ENCODE measurements at regions not wholly inside any gene's neighbourhood (a gene's known extent, or its start where the extent isn't known, plus 50 kb on each side); places are given as distances from the start of the nearest gene placed in this dataset.

DNA sequence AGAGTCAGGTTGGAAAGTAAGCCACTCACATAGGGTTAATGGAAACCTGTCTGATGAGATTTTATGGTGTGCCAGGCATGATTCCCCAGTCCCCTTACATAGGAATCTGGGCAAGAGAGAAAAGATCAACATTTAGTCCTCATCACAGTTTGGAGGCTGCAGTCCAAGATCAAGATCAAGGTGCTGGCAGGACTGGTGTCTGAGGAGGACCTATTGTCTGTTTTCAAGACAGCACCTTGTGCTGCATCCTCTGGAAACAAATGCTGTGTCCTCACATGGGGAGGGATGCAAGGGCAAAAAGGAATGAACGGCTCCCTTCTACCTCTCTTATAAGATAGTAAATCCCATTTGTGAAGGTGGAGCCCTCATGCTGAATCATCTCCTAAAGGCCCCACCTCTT, 244.8 kb upstream of the GALNT17 start (continued):
- TF ChIP-seq, protein P1, sequence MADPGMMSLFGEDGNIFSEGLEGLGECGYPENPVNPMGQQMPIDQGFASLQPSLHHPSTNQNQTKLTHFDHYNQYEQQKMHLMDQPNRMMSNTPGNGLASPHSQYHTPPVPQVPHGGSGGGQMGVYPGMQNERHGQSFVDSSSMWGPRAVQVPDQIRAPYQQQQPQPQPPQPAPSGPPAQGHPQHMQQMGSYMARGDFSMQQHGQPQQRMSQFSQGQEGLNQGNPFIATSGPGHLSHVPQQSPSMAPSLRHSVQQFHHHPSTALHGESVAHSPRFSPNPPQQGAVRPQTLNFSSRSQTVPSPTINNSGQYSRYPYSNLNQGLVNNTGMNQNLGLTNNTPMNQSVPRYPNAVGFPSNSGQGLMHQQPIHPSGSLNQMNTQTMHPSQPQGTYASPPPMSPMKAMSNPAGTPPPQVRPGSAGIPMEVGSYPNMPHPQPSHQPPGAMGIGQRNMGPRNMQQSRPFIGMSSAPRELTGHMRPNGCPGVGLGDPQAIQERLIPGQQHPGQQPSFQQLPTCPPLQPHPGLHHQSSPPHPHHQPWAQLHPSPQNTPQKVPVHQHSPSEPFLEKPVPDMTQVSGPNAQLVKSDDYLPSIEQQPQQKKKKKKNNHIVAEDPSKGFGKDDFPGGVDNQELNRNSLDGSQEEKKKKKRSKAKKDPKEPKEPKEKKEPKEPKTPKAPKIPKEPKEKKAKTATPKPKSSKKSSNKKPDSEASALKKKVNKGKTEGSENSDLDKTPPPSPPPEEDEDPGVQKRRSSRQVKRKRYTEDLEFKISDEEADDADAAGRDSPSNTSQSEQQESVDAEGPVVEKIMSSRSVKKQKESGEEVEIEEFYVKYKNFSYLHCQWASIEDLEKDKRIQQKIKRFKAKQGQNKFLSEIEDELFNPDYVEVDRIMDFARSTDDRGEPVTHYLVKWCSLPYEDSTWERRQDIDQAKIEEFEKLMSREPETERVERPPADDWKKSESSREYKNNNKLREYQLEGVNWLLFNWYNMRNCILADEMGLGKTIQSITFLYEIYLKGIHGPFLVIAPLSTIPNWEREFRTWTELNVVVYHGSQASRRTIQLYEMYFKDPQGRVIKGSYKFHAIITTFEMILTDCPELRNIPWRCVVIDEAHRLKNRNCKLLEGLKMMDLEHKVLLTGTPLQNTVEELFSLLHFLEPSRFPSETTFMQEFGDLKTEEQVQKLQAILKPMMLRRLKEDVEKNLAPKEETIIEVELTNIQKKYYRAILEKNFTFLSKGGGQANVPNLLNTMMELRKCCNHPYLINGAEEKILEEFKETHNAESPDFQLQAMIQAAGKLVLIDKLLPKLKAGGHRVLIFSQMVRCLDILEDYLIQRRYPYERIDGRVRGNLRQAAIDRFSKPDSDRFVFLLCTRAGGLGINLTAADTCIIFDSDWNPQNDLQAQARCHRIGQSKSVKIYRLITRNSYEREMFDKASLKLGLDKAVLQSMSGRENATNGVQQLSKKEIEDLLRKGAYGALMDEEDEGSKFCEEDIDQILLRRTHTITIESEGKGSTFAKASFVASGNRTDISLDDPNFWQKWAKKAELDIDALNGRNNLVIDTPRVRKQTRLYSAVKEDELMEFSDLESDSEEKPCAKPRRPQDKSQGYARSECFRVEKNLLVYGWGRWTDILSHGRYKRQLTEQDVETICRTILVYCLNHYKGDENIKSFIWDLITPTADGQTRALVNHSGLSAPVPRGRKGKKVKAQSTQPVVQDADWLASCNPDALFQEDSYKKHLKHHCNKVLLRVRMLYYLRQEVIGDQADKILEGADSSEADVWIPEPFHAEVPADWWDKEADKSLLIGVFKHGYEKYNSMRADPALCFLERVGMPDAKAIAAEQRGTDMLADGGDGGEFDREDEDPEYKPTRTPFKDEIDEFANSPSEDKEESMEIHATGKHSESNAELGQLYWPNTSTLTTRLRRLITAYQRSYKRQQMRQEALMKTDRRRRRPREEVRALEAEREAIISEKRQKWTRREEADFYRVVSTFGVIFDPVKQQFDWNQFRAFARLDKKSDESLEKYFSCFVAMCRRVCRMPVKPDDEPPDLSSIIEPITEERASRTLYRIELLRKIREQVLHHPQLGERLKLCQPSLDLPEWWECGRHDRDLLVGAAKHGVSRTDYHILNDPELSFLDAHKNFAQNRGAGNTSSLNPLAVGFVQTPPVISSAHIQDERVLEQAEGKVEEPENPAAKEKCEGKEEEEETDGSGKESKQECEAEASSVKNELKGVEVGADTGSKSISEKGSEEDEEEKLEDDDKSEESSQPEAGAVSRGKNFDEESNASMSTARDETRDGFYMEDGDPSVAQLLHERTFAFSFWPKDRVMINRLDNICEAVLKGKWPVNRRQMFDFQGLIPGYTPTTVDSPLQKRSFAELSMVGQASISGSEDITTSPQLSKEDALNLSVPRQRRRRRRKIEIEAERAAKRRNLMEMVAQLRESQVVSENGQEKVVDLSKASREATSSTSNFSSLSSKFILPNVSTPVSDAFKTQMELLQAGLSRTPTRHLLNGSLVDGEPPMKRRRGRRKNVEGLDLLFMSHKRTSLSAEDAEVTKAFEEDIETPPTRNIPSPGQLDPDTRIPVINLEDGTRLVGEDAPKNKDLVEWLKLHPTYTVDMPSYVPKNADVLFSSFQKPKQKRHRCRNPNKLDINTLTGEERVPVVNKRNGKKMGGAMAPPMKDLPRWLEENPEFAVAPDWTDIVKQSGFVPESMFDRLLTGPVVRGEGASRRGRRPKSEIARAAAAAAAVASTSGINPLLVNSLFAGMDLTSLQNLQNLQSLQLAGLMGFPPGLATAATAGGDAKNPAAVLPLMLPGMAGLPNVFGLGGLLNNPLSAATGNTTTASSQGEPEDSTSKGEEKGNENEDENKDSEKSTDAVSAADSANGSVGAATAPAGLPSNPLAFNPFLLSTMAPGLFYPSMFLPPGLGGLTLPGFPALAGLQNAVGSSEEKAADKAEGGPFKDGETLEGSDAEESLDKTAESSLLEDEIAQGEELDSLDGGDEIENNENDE (IDR thresholded peaks at IDR 0.05; ENCODE audit: insufficient replicate concordance, low read length): no peak
- TF ChIP-seq KDM4A (IDR thresholded peaks at IDR 0.05; ENCODE audit: low read depth, low read length, severe bottlenecking): no peak
- TF ChIP-seq TEAD4 (IDR thresholded peaks at IDR 0.05; ENCODE audit: low read depth, low read length): no peak
- no peak for TF ChIP-seq PHF8 (conservative IDR thresholded peaks at IDR 0.05; ENCODE audit: low read depth, low read length)
- no peak for TF ChIP-seq SP1 (IDR thresholded peaks at IDR 0.05; ENCODE audit: low read depth, low read length)
- TF ChIP-seq SIX5 (IDR thresholded peaks at IDR 0.05; ENCODE audit: low read depth, low read length): no peak
- no peak for TF ChIP-seq TBP (IDR thresholded peaks at IDR 0.05; ENCODE audit: low read depth, low read length)
- TF ChIP-seq, protein P2, sequence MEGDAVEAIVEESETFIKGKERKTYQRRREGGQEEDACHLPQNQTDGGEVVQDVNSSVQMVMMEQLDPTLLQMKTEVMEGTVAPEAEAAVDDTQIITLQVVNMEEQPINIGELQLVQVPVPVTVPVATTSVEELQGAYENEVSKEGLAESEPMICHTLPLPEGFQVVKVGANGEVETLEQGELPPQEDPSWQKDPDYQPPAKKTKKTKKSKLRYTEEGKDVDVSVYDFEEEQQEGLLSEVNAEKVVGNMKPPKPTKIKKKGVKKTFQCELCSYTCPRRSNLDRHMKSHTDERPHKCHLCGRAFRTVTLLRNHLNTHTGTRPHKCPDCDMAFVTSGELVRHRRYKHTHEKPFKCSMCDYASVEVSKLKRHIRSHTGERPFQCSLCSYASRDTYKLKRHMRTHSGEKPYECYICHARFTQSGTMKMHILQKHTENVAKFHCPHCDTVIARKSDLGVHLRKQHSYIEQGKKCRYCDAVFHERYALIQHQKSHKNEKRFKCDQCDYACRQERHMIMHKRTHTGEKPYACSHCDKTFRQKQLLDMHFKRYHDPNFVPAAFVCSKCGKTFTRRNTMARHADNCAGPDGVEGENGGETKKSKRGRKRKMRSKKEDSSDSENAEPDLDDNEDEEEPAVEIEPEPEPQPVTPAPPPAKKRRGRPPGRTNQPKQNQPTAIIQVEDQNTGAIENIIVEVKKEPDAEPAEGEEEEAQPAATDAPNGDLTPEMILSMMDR (IDR thresholded peaks at IDR 0.05; ENCODE audit: control extremely low read depth in 1 of 3, insufficient read depth in 1 of 3, low read depth in 1 of 3, low read length in 3 of 3): no peak

Data from H1 (cell line).